ENCODE measurements at regions not wholly inside any gene's neighbourhood (a gene's known extent, or its start where the extent isn't known, plus 50 kb on each side); places are given as distances from the start of the nearest gene placed in this dataset.
"Not testable (repeated sequence)": the region's sequence is repeated elsewhere in the genome, so short reads cannot be mapped to it uniquely, and the experiment has no call there.

DNA sequence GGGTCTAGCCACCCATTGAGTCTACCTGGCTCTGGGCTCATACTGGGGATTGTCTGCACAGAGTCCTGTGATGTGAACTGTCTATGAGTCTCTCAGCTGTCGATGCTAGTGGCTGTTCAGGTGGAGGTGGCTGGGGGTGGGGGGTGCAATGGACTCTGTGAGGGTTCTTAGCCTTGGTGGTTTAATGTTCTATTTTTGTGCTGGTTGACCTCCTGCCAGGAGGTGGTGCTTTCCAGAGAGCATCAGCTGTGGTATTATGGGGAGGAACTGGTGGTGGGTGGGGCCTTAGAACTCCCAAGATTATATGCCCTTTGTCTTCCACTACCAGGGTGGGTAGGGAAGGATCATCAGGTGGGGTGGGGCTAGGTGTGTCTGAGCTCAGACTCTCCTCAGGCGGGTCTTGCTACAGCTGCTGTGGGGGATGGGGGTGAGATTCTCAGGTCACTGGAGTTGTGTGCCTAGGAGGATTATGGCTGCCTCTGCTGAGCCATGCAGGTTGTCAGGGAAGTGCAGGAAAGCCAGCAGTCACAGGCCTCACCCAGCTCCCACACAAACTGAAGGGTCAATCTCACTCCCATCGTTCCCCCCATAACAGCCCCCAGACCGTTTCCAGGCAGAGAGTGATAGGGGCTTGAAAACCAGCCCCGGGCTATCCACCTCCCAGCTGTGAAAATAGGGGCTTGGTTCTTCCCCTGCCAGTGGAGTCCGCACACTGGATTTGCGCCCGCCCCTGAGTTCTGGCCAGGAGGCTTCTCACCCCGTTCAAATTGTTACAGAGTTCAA, 104.0 kb upstream of the EPB41L4A start:
- not testable (repeated sequence) for H3K4me3 Mint-ChIP-seq; ATAC-seq; H3K9me3 Mint-ChIP-seq; H3K36me3 Mint-ChIP-seq (ENCODE audit: insufficient read depth); DNase-seq; H3K4me1 Mint-ChIP-seq (ENCODE audit: low read depth)
- H3K27me3 Mint-ChIP-seq (ENCODE audit: low read depth) = peaks cover 30% of the 10 kb centered on the region

DNA sequence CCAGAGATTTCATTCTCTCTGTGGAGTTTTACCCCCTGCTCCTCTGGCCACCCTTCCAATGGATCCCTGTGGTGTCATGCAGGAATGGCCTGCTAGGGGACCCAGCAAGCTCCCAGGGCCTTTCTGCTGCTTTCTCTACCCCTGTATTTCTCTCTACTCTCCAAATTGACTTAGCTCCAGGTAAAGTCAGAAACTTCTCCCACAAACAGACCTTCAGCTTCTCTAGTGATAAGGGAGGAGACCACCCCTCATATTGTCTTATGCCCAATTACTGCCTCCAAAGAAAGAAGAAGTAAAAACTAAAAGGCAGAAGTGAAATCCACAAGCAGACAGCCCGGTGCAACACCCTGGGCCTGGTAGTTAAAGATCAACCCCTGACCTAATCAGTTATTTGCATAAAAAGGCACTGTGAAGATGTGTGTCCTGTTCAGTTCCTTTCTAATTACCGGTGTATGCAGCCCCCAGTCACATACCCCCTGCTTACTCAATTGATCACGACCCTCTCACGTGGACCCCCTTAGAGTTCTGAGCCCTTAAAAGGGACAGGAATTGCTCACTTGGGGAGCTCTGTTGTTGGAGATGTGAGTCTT, 104.7 kb upstream of the EPB41L4A start:
- H3K27me3 Mint-ChIP-seq (ENCODE audit: low read depth) = peaks cover 25% of the 10 kb centered on the region
- H3K4me1 Mint-ChIP-seq (ENCODE audit: low read depth); H3K36me3 Mint-ChIP-seq (ENCODE audit: insufficient read depth); H3K4me3 Mint-ChIP-seq; H3K9me3 Mint-ChIP-seq; ATAC-seq; DNase-seq: not testable (repeated sequence)

- H3K4me3 Mint-ChIP-seq = no peak overlapping the region
Measured at GRCh38 chr5:112525217-112525616, 106.1 kb upstream of the EPB41L4A start.

GRCh38 chr5:112528928-112529327, 109.9 kb upstream of the EPB41L4A start:
- Mint-ChIP-seq H3K4me3 (no peak overlapping the region), H3K36me3 (ENCODE audit: insufficient read depth) (no peaks in the 10 kb centered on the region), H3K27me3 (ENCODE audit: low read depth) (peaks cover 12% of the 10 kb centered on the region)

More at GRCh38 chr5:112525217-112525616, 106.1 kb upstream of the EPB41L4A start:
- DNase-seq = no peak
- Mint-ChIP-seq H3K9me3 (no peaks in the 10 kb centered on the region), H3K36me3 (ENCODE audit: insufficient read depth) (no peaks in the 10 kb centered on the region), H3K27me3 (ENCODE audit: low read depth) (peaks cover 25% of the 10 kb centered on the region), H3K4me1 (ENCODE audit: low read depth) (peaks cover 2% of the 10 kb centered on the region)
- ATAC-seq = no peak

DNA sequence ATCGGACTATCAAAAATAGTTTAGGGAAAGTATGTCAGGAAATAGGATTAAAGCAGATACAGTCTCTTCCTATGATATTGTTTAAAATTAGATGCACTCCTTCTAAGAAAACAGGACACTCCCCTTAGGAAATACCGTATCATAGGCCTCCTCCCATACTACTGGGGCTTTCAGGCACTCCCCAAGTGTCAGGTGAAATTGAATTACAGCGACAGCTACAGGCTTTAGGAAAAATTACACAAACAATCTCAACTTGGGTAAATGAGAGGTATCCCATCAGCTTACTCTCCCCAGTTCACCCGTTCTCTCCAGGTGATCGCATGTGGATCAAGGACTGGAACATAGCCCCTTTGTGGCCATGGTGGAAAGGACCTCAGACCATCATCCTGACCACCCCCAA, 110.4 kb upstream of the EPB41L4A start:
- ATAC-seq = no peak
- H3K27me3 Mint-ChIP-seq (ENCODE audit: low read depth) = peaks cover 12% of the 10 kb centered on the region
- H3K4me3 Mint-ChIP-seq = no peak overlapping the region
- no peak for DNase-seq
- H3K4me1 Mint-ChIP-seq (ENCODE audit: low read depth) = peaks cover 2% of the 10 kb centered on the region
- no peaks in the 10 kb centered on the region for H3K36me3 Mint-ChIP-seq (ENCODE audit: insufficient read depth)
- H3K9me3 Mint-ChIP-seq = no peaks in the 10 kb centered on the region

More at GRCh38 chr5:112528928-112529327, 109.9 kb upstream of the EPB41L4A start:
- H3K4me1 Mint-ChIP-seq (ENCODE audit: low read depth) = peaks cover 2% of the 10 kb centered on the region
- DNase-seq (no peak), ATAC-seq (no peak)
- no peaks in the 10 kb centered on the region for H3K9me3 Mint-ChIP-seq

GRCh38 chr5:112532654-112533360, 113.7 kb upstream of the EPB41L4A start:
- Mint-ChIP-seq H3K36me3 (ENCODE audit: insufficient read depth) (no peaks in the 10 kb centered on the region), H3K4me1 (ENCODE audit: low read depth) (peaks cover 2% of the 10 kb centered on the region), H3K4me3 (no peak overlapping the region), H3K9me3 (no peaks in the 10 kb centered on the region), H3K27me3 (ENCODE audit: low read depth) (no peaks in the 10 kb centered on the region)
- ATAC-seq (no peak), DNase-seq (no peak)

GRCh38 chr5:112533362-112533761, 114.3 kb upstream of the EPB41L4A start:
- H3K4me3 Mint-ChIP-seq = no peak overlapping the region
- H3K4me1 Mint-ChIP-seq (ENCODE audit: low read depth) = peaks cover 2% of the 10 kb centered on the region
- H3K36me3 Mint-ChIP-seq (ENCODE audit: insufficient read depth) = no peaks in the 10 kb centered on the region
- no peak for DNase-seq
- peaks cover 2% of the 10 kb centered on the region for H3K27me3 Mint-ChIP-seq (ENCODE audit: low read depth)
- ATAC-seq = no peak
- H3K9me3 Mint-ChIP-seq = no peaks in the 10 kb centered on the region

DNA sequence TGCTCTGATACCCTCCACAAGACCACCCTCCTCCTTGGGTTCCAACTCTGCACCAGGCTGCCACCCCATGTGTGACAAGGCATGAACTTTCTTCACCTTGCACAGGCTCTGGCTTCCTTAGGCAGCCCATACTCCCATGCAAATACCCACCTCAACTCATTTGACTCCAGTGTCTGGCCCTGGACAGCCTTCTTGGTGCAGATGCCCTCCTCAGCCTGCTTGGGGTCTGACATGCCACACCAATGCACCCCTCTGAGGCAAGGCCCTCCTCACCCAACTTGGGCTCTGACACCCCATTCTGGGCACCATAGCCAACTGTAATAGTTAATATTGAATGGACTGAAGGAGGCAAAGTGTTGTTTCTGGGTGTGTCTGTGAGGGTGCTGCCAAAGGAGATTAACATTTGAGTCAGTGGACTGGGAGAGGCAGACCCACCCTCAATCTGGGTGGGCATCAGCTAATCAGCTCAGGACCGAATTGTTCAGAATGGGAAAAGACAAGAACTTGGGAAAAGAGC, 115.0 kb upstream of the EPB41L4A start:
- no peak for ATAC-seq
- Mint-ChIP-seq H3K4me1 (ENCODE audit: low read depth) (peaks cover 2% of the 10 kb centered on the region), H3K27me3 (ENCODE audit: low read depth) (peaks cover 6% of the 10 kb centered on the region), H3K4me3 (no peak overlapping the region), H3K9me3 (no peaks in the 10 kb centered on the region), H3K36me3 (ENCODE audit: insufficient read depth) (no peaks in the 10 kb centered on the region)
- DNase-seq = no peak

DNA sequence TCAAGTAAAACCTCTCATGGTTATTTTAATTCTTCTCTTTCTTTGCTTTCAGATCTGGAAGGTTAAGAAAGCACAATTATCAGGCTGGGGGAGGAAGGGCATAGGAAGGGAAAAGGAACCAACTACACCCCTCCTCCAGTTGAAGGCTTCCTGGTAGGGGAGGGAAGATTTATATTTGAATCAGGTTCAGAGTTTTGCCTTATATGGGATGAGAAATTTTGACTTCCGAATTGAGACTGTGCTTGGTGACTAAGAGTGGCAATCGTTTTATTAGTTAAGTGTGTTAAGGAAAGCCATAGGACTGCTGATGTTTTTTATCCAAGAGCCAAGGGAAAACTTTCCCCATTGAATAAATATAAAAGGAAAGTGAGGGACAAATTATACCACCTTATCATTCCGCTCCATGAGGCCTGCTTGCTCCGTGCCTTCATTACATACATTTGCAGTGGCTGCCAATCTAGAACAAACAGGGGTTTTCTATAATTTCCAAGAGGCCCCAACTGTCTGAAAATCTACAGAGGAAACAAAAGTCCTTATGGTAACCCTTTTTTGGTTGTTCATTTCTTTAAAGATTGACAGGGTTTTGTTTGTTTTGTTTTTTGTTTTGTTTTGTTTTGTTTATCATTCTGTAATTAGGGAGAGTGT, 115.7 kb upstream of the EPB41L4A start:
- no peak for DNase-seq
- Mint-ChIP-seq H3K9me3 (no peaks in the 10 kb centered on the region), H3K27me3 (ENCODE audit: low read depth) (peaks cover 10% of the 10 kb centered on the region), H3K36me3 (ENCODE audit: insufficient read depth) (no peaks in the 10 kb centered on the region), H3K4me1 (ENCODE audit: low read depth) (peaks cover 2% of the 10 kb centered on the region), H3K4me3 (no peak overlapping the region)
- ATAC-seq = no peak

DNA sequence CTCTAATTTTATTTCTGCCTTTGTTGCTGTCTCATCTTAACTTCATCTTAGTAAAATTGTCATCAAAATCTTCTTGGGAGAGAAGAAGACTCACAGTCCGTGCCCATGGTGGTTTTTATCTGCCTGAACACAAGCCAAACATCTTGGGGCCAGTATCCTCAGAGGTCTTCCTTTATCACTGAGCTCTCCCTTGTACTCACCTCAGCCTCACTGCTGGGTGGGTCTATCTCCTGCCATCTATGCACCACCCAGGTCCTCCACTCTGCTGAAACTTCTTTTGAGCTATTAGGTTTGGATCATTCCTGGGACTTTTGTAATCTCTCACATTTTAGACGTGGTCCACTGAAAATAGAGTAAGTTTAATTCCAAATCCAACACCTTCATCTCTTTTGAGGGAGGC, 116.3 kb upstream of the EPB41L4A start:
- DNase-seq (no peak), ATAC-seq (no peak)
- H3K36me3 Mint-ChIP-seq (ENCODE audit: insufficient read depth) = no peaks in the 10 kb centered on the region
- peaks cover 2% of the 10 kb centered on the region for H3K4me1 Mint-ChIP-seq (ENCODE audit: low read depth)
- H3K9me3 Mint-ChIP-seq = no peaks in the 10 kb centered on the region
- H3K27me3 Mint-ChIP-seq (ENCODE audit: low read depth) = peaks cover 10% of the 10 kb centered on the region
- no peak overlapping the region for H3K4me3 Mint-ChIP-seq

DNA sequence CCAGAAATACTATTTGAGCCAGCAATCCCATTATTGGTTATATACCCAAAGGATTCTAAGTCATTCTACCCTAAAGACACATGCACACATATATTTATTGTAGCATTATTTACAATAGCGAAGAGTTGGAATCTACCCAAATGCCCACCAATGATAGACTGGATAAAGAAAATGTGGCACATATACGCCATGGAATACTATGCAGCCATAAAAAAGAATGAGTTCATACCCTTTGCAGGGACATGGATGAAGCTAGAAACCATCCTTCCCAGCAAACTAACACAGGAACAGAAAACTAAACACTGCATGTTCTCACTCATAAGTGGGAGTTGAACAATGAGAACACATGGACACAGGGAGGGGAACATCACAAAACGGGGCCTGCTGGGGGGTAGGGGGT, 125.5 kb upstream of the EPB41L4A start:
- not testable (repeated sequence) for H3K4me3 Mint-ChIP-seq, ATAC-seq

GRCh38 chr5:112546946-112547592, 128.0 kb upstream of the EPB41L4A start:
- Mint-ChIP-seq H3K27me3 (ENCODE audit: low read depth) (peaks cover 4% of the 10 kb centered on the region), H3K4me1 (ENCODE audit: low read depth) (no peaks in the 10 kb centered on the region), H3K4me3 (no peak overlapping the region), H3K9me3 (no peaks in the 10 kb centered on the region), H3K36me3 (ENCODE audit: insufficient read depth) (no peaks in the 10 kb centered on the region)
- ATAC-seq = no peak
- DNase-seq = no peak

More for the DNA sequence above, 125.5 kb upstream of the EPB41L4A start:
- H3K27me3 Mint-ChIP-seq (ENCODE audit: low read depth); H3K4me1 Mint-ChIP-seq (ENCODE audit: low read depth); DNase-seq; H3K36me3 Mint-ChIP-seq (ENCODE audit: insufficient read depth); H3K9me3 Mint-ChIP-seq: not testable (repeated sequence)

DNA sequence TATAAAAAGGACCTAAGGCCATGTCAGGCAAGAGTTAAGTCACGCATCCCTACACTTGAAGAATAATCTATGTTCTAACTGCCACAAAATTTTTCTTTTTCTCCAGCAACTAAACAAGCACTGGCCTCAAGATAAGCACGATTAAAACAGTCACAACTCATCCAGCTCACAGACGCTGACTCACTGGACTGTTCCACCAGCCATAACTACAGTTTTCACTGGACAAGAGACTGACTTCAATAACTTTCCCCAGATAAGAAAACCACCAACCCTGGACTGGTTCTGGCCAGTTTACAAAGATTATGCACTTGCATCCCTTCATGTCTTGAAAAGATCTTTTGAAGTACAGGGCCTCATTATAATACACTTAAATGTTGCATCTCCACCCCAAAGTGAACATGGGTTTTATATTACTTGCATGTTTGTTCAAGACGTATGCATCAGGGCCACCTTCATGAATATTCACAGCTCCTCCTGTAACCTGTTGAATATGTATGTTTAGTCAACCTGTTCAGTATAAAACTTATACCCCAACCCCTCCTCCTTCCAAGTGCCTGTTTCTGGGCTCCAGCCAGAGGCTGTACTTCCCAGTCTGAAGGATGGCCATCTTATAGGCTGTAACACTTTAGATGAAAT, 129.3 kb upstream of the EPB41L4A start:
- H3K4me1 Mint-ChIP-seq (ENCODE audit: low read depth) = no peaks in the 10 kb centered on the region
- H3K27me3 Mint-ChIP-seq (ENCODE audit: low read depth) = peaks cover 4% of the 10 kb centered on the region
- no peaks in the 10 kb centered on the region for H3K36me3 Mint-ChIP-seq (ENCODE audit: insufficient read depth)
- DNase-seq = no peak
- H3K9me3 Mint-ChIP-seq = no peaks in the 10 kb centered on the region
- H3K4me3 Mint-ChIP-seq = no peak overlapping the region
- no peak for ATAC-seq

All from activated T-cell treated with anti-CD3 and anti-CD28 coated beads, Interleukin-2, amount 50 U/mL, for 4 hours (primary cell).